HEK293 (cell line): ENCODE measurements at regions not wholly inside any gene's neighbourhood (a gene's known extent, or its start where the extent isn't known, plus 50 kb on each side); places are given as distances from the start of the nearest gene placed in this dataset.

Experiments used
- CTCF ChIA-PET: fragments of 350-600 bp; formaldehyde crosslinking; extraction: SDS; loops from one replicate; lab custom pipeline; 2021; ENCODE audit warnings: antibody characterized with exemption; lab: Yijun Ruan, JAX
- POLR2A ChIA-PET: fragments of 300-600 bp; formaldehyde crosslinking; extraction: SDS; loops from one replicate; lab custom pipeline; 2020; ENCODE audit warnings: antibody characterized with exemption, inconsistent platforms; lab: Yijun Ruan, JAX
- H3K27ac ChIP-seq: fragments of 200-500 bp; sonication (Bioruptor generic); 2 replicates; pipeline ENCODE4 v1.5.1; 2014; ENCODE audit warnings: low read depth, low read length, control low read depth, inconsistent platforms; ENCODE audit errors: extremely low read depth
- H3K36me3 ChIP-seq, 2 experiments: fragments of 200-500 bp in 1 of 2; sonication (Bioruptor generic) in 1 of 2; 1 replicate in 1 of 2; 2 replicates in 1 of 2; pipeline ENCODE4 v1.5.1; 2014 to 2017; ENCODE audit warnings: inconsistent platforms in 2 of 2, low read length in 2 of 2; ENCODE audit not compliant: control insufficient read depth in 2 of 2, insufficient read depth in 1 of 2
- H3K4me1 ChIP-seq: fragments of 200-500 bp; sonication (Bioruptor generic); 2 replicates; pipeline ENCODE4 v1.5.1; 2014; ENCODE audit warnings: mild to moderate bottlenecking, low read length, inconsistent platforms; ENCODE audit not compliant: control insufficient read depth, insufficient read depth
- H3K4me3 ChIP-seq: 2 replicates; pipeline ENCODE4 v1.5.1; 2011; ENCODE audit warnings: low read depth, mild to moderate bottlenecking, control low read depth, low read length, moderate library complexity
- H3K9me3 ChIP-seq: fragments of 200-500 bp; sonication (Bioruptor generic); 2 replicates; pipeline ENCODE4 v1.5.1; 2014; ENCODE audit warnings: low read depth, low read length, inconsistent platforms; ENCODE audit not compliant: control insufficient read depth, insufficient read depth
- GFI1B ChIP-seq: fragments of 450-650 bp; formaldehyde crosslinking; IDR thresholded peaks from 2 replicates; pipeline ENCODE4 v1.5.1; 2016; ENCODE audit warnings: missing biosample characterization, missing genetic modification characterization
- KLF8 ChIP-seq: fragments of 450-650 bp; formaldehyde crosslinking; IDR thresholded peaks from 2 replicates; pipeline ENCODE4 v1.5.1; 2016; ENCODE audit warnings: missing biosample characterization, missing genetic modification characterization
- OVOL3 ChIP-seq: fragments of 450-650 bp; formaldehyde crosslinking; IDR thresholded peaks from 2 replicates; pipeline ENCODE4 v1.5.1; 2016; ENCODE audit warnings: missing biosample characterization, missing genetic modification characterization
- ZFP41 ChIP-seq: fragments of 450-650 bp; formaldehyde crosslinking; IDR thresholded peaks from 2 replicates; pipeline ENCODE4 v1.5.1; 2016; ENCODE audit warnings: missing biosample characterization, missing genetic modification characterization, borderline replicate concordance
- ZFP69B ChIP-seq: fragments of 450-650 bp; formaldehyde crosslinking; IDR thresholded peaks from 2 replicates; pipeline ENCODE4 v1.5.1; 2016; ENCODE audit warnings: missing biosample characterization, missing genetic modification characterization
- ZNF114 ChIP-seq: fragments of 450-650 bp; formaldehyde crosslinking; IDR thresholded peaks from 2 replicates; pipeline ENCODE4 v1.5.0; 2017; ENCODE audit warnings: missing biosample characterization, missing genetic modification characterization
- ZNF138 ChIP-seq: fragments of 450-650 bp; formaldehyde crosslinking; IDR thresholded peaks from 2 replicates; pipeline ENCODE4 v1.5.1; 2016; ENCODE audit warnings: missing biosample characterization, missing genetic modification characterization, borderline replicate concordance
- ZNF155 ChIP-seq: fragments of 450-650 bp; formaldehyde crosslinking; IDR thresholded peaks from 2 replicates; pipeline ENCODE4 v1.5.1; 2016; ENCODE audit warnings: missing biosample characterization, missing genetic modification characterization
- ZNF221 ChIP-seq: fragments of 450-650 bp; formaldehyde crosslinking; IDR thresholded peaks from 2 replicates; pipeline ENCODE4 v1.5.1; 2017; ENCODE audit warnings: missing biosample characterization, missing genetic modification characterization, borderline replicate concordance
- ZNF521 ChIP-seq: fragments of 450-650 bp; formaldehyde crosslinking; IDR thresholded peaks from 2 replicates; pipeline ENCODE4 v1.5.1; 2017; ENCODE audit warnings: missing biosample characterization, mild to moderate bottlenecking, missing genetic modification characterization
- ZNF585B ChIP-seq: fragments of 450-650 bp; formaldehyde crosslinking; IDR thresholded peaks from 2 replicates; pipeline ENCODE4 v1.5.1; 2016; ENCODE audit warnings: missing biosample characterization, missing genetic modification characterization
- TF ChIP-seq, protein P1 (sequence below): fragments of 450-650 bp; formaldehyde crosslinking; IDR thresholded peaks from 2 replicates; pipeline ENCODE4 v1.5.1; 2016; ENCODE audit warnings: missing biosample characterization, missing genetic modification characterization
- TF ChIP-seq, protein P2 (sequence below): fragments of 450-650 bp; formaldehyde crosslinking; IDR thresholded peaks from 2 replicates; pipeline ENCODE4 v1.5.1; 2016; ENCODE audit warnings: missing biosample characterization, missing genetic modification characterization
- TF ChIP-seq, protein P3 (sequence below): fragments of 450-650 bp; formaldehyde crosslinking; IDR thresholded peaks from 2 replicates; pipeline ENCODE4 v1.5.1; 2016; ENCODE audit warnings: missing biosample characterization, missing genetic modification characterization
- TF ChIP-seq, protein P4 (sequence below): fragments of 450-650 bp; formaldehyde crosslinking; IDR thresholded peaks from 2 replicates; pipeline ENCODE4 v1.5.1; 2016; ENCODE audit warnings: missing biosample characterization, missing genetic modification characterization
- TF ChIP-seq, protein P5 (sequence below): fragments of 450-650 bp; formaldehyde crosslinking; IDR thresholded peaks from 2 replicates; pipeline ENCODE4 v1.5.1; 2016; ENCODE audit warnings: missing biosample characterization, missing genetic modification characterization, borderline replicate concordance
- TF ChIP-seq, protein P6 (sequence below): fragments of 450-650 bp; formaldehyde crosslinking; IDR thresholded peaks from 2 replicates; pipeline ENCODE4 v1.5.1; 2017; ENCODE audit warnings: missing biosample characterization, missing genetic modification characterization

DNA sequence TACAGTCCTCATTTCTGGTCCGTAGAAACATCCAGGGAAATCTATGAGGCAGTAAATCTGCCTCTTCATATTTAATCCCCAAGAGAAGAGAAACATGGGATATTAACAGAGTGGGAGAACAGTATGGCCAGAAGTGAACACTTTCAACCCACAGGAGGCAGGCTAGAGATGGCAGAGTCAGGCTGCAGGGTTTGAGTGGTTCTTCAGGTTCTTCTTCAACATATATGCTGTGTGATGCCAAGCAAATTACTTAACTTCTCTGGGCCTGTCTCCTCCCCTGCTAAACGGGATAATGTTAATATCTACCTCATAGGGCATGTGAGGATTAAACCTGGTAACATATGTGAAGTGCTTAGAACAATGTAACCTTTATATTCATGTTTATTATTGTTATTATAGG, 321.8 kb downstream of the PSAT1 start:
- Histone ChIP-seq H3K4me3 (no peak overlapping the region), H3K9me3 (no peaks in the 10 kb centered on the region), H3K36me3 (no peaks in the 10 kb centered on the region), H3K4me1 (no peaks in the 10 kb centered on the region), H3K27ac (no peak overlapping the region)
- POLR2A ChIA-PET: no interaction called here
- TF ChIP-seq GFI1B (tag by site-specific recombination): no peak
- no peak for TF ChIP-seq ZNF155 (tag by site-specific recombination)
- TF ChIP-seq KLF8 (tag by site-specific recombination): no peak
- no peak for TF ChIP-seq ZFP41 (tag by site-specific recombination)
- CTCF ChIA-PET: interaction anchor here (0.7 kb wide), 1 partner anchor 402 kb away, joined by 5 read pairs; no protein-coding TSS in a partner anchor

DNA sequence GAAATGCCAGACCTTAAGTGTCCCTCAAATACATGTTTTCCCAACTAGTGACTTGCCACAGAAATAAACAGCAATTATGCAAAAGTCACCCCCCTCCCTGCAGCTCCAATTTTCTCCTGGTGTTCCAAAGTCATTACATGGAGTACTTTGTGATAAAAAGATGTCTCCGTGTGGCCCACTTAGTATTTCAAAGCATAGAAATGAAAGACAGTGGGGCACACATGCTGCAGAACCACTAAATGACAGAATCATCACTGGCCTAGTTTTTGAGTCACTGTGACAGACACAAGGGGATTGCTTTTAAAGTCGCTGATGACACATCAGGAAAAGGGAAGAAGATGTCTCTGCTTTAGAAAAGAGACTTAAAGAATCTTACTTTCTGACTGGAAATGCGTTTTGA, 323.4 kb downstream of the PSAT1 start:
- ChIA-PET CTCF (interaction anchor here (0.6 kb wide), 1 partner anchor 34 kb away, joined by 4 read pairs; no protein-coding TSS in a partner anchor), POLR2A (no interaction called here)
- Histone ChIP-seq H3K36me3 (no peaks in the 10 kb centered on the region), H3K27ac (no peak overlapping the region), H3K4me3 (no peak overlapping the region), H3K4me1 (no peaks in the 10 kb centered on the region), H3K9me3 (no peaks in the 10 kb centered on the region)
- TF ChIP-seq, protein P1, sequence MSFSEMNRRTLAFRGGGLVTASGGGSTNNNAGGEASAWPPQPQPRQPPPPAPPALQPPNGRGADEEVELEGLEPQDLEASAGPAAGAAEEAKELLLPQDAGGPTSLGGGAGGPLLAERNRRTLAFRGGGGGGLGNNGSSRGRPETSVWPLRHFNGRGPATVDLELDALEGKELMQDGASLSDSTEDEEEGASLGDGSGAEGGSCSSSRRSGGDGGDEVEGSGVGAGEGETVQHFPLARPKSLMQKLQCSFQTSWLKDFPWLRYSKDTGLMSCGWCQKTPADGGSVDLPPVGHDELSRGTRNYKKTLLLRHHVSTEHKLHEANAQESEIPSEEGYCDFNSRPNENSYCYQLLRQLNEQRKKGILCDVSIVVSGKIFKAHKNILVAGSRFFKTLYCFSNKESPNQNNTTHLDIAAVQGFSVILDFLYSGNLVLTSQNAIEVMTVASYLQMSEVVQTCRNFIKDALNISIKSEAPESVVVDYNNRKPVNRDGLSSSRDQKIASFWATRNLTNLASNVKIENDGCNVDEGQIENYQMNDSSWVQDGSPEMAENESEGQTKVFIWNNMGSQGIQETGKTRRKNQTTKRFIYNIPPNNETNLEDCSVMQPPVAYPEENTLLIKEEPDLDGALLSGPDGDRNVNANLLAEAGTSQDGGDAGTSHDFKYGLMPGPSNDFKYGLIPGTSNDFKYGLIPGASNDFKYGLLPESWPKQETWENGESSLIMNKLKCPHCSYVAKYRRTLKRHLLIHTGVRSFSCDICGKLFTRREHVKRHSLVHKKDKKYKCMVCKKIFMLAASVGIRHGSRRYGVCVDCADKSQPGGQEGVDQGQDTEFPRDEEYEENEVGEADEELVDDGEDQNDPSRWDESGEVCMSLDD (tag by site-specific recombination): no peak
- no peak for TF ChIP-seq ZFP69B
- no peak for TF ChIP-seq ZNF114
- TF ChIP-seq, protein P2, sequence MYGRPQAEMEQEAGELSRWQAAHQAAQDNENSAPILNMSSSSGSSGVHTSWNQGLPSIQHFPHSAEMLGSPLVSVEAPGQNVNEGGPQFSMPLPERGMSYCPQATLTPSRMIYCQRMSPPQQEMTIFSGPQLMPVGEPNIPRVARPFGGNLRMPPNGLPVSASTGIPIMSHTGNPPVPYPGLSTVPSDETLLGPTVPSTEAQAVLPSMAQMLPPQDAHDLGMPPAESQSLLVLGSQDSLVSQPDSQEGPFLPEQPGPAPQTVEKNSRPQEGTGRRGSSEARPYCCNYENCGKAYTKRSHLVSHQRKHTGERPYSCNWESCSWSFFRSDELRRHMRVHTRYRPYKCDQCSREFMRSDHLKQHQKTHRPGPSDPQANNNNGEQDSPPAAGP: no peak
- TF ChIP-seq, protein P3, sequence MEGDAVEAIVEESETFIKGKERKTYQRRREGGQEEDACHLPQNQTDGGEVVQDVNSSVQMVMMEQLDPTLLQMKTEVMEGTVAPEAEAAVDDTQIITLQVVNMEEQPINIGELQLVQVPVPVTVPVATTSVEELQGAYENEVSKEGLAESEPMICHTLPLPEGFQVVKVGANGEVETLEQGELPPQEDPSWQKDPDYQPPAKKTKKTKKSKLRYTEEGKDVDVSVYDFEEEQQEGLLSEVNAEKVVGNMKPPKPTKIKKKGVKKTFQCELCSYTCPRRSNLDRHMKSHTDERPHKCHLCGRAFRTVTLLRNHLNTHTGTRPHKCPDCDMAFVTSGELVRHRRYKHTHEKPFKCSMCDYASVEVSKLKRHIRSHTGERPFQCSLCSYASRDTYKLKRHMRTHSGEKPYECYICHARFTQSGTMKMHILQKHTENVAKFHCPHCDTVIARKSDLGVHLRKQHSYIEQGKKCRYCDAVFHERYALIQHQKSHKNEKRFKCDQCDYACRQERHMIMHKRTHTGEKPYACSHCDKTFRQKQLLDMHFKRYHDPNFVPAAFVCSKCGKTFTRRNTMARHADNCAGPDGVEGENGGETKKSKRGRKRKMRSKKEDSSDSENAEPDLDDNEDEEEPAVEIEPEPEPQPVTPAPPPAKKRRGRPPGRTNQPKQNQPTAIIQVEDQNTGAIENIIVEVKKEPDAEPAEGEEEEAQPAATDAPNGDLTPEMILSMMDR (tag by site-specific recombination): no peak
- TF ChIP-seq, protein P4, sequence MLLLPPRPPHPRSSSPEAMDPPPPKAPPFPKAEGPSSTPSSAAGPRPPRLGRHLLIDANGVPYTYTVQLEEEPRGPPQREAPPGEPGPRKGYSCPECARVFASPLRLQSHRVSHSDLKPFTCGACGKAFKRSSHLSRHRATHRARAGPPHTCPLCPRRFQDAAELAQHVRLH: no peak
- TF ChIP-seq ZNF521 (tag by site-specific recombination): no peak
- TF ChIP-seq ZNF138 (tag by site-specific recombination): no peak
- no peak for TF ChIP-seq ZNF221 (tag by site-specific recombination)
- TF ChIP-seq ZNF585B (tag by site-specific recombination): no peak
- TF ChIP-seq, protein P5, sequence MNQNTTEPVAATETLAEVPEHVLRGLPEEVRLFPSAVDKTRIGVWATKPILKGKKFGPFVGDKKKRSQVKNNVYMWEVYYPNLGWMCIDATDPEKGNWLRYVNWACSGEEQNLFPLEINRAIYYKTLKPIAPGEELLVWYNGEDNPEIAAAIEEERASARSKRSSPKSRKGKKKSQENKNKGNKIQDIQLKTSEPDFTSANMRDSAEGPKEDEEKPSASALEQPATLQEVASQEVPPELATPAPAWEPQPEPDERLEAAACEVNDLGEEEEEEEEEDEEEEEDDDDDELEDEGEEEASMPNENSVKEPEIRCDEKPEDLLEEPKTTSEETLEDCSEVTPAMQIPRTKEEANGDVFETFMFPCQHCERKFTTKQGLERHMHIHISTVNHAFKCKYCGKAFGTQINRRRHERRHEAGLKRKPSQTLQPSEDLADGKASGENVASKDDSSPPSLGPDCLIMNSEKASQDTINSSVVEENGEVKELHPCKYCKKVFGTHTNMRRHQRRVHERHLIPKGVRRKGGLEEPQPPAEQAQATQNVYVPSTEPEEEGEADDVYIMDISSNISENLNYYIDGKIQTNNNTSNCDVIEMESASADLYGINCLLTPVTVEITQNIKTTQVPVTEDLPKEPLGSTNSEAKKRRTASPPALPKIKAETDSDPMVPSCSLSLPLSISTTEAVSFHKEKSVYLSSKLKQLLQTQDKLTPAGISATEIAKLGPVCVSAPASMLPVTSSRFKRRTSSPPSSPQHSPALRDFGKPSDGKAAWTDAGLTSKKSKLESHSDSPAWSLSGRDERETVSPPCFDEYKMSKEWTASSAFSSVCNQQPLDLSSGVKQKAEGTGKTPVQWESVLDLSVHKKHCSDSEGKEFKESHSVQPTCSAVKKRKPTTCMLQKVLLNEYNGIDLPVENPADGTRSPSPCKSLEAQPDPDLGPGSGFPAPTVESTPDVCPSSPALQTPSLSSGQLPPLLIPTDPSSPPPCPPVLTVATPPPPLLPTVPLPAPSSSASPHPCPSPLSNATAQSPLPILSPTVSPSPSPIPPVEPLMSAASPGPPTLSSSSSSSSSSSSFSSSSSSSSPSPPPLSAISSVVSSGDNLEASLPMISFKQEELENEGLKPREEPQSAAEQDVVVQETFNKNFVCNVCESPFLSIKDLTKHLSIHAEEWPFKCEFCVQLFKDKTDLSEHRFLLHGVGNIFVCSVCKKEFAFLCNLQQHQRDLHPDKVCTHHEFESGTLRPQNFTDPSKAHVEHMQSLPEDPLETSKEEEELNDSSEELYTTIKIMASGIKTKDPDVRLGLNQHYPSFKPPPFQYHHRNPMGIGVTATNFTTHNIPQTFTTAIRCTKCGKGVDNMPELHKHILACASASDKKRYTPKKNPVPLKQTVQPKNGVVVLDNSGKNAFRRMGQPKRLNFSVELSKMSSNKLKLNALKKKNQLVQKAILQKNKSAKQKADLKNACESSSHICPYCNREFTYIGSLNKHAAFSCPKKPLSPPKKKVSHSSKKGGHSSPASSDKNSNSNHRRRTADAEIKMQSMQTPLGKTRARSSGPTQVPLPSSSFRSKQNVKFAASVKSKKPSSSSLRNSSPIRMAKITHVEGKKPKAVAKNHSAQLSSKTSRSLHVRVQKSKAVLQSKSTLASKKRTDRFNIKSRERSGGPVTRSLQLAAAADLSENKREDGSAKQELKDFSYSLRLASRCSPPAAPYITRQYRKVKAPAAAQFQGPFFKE (tag by site-specific recombination): no peak
- no peak for TF ChIP-seq OVOL3 (tag by site-specific recombination)
- TF ChIP-seq, protein P6, sequence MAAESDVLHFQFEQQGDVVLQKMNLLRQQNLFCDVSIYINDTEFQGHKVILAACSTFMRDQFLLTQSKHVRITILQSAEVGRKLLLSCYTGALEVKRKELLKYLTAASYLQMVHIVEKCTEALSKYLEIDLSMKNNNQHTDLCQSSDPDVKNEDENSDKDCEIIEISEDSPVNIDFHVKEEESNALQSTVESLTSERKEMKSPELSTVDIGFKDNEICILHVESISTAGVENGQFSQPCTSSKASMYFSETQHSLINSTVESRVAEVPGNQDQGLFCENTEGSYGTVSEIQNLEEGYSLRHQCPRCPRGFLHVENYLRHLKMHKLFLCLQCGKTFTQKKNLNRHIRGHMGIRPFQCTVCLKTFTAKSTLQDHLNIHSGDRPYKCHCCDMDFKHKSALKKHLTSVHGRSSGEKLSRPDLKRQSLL (tag by site-specific recombination): no peak
- TF ChIP-seq, all 188 proteins: peak for 0
